WERI-Rb-1 (cell line): ENCODE measurements at regions not wholly inside any gene's neighbourhood (a gene's known extent, or its start where the extent isn't known, plus 50 kb on each side); places are given as distances from the start of the nearest gene placed in this dataset.

Source experiments
- DNase-seq: peaks from one replicate; pipeline ENCODE4 v3.0.0-alpha.2; 2020
- H3K27ac ChIP-seq: fragments of 250-450 bp; sonication (Bioruptor Pico); 2 replicates; pipeline ENCODE4 v1.5.1; 2020; ENCODE audit warnings: mild to moderate bottlenecking, moderate library complexity
- H3K27me3 ChIP-seq: fragments of 250-450 bp; sonication (Bioruptor Pico); 2 replicates; pipeline ENCODE4 v1.5.1; 2021; ENCODE audit warnings: mild to moderate bottlenecking, low read depth, moderate library complexity; ENCODE audit not compliant: insufficient read depth, severe bottlenecking
- H3K36me3 ChIP-seq: fragments of 250-450 bp; sonication (Bioruptor Pico); 2 replicates; pipeline ENCODE4 v1.5.1; 2020; ENCODE audit warnings: mild to moderate bottlenecking, moderate library complexity
- H3K4me3 ChIP-seq: 2 replicates; pipeline ENCODE4 v1.5.1; 2011; ENCODE audit warnings: low read depth, mild to moderate bottlenecking, control low read depth, low read length
- H3K9me3 ChIP-seq: fragments of 250-450 bp; sonication (Bioruptor Pico); 2 replicates; pipeline ENCODE4 v1.5.1; 2021; ENCODE audit warnings: mild to moderate bottlenecking, moderate library complexity; ENCODE audit not compliant: severe bottlenecking
- TF ChIP-seq, protein P1 (sequence below): IDR thresholded peaks from 2 replicates; pipeline ENCODE4 v1.5.1; 2011; ENCODE audit warnings: low read depth, mild to moderate bottlenecking, control low read depth, inconsistent platforms, low read length

DNA sequence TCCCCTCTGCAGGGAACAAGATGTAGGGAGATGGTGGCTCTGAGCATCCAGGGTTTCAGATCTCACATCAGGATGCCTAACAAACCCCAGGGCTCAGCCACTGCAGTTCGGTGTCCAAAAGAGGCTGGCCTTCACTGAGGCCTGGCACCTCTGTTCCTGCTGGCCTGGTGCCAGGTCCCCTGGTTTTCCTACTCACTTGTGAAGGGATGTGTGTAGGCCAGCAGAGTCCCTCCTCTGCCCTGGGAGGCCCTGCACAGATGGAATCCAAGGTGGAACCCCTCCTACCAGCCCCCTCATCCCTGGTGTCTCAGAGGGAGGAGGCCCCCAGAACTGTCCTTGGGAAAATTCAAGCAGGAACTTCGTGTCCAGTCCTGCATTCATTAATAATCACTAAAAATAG, 260.6 kb downstream of the CCSER2 start:
- no peak overlapping the region for H3K27ac ChIP-seq
- no peaks in the 10 kb centered on the region for H3K27me3 ChIP-seq
- H3K9me3 ChIP-seq = no peaks in the 10 kb centered on the region
- H3K4me3 ChIP-seq = no peak overlapping the region
- no peak for DNase-seq
- no peaks in the 10 kb centered on the region for H3K36me3 ChIP-seq
- TF ChIP-seq, protein P1, sequence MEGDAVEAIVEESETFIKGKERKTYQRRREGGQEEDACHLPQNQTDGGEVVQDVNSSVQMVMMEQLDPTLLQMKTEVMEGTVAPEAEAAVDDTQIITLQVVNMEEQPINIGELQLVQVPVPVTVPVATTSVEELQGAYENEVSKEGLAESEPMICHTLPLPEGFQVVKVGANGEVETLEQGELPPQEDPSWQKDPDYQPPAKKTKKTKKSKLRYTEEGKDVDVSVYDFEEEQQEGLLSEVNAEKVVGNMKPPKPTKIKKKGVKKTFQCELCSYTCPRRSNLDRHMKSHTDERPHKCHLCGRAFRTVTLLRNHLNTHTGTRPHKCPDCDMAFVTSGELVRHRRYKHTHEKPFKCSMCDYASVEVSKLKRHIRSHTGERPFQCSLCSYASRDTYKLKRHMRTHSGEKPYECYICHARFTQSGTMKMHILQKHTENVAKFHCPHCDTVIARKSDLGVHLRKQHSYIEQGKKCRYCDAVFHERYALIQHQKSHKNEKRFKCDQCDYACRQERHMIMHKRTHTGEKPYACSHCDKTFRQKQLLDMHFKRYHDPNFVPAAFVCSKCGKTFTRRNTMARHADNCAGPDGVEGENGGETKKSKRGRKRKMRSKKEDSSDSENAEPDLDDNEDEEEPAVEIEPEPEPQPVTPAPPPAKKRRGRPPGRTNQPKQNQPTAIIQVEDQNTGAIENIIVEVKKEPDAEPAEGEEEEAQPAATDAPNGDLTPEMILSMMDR = no peak

DNA sequence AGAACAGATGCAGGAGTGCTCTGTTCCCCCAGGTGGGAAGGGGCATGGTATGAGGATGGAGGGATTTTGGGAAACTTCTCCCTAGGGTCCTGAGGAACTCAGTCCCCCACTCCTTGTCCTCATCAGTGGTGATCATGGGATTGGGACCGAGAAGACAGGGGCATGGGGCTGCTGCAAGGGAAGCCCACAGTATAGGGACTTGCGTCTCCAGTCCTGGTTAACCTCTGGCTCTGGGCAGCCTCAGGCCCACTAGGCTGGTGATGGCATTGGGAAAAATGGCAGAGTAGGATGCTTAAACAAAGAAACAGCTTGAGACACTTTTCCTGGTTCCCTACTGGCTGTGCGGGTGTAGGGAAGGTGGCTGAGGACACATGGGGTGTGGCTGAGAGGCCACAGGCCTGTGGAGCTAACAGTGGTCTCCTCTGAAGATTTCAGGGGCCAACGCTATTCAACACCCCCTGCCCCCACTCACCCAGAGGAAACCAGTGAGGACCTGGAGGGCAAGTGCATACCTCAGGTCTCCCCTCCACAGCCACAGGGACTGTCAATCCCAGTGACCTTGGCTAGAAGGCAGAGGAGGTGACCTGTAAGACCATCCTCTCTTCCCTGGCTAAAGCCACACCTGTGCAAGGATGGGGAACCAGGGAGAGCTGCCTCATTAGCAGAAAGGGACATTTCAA, 261.3 kb downstream of the CCSER2 start:
- TF ChIP-seq, protein P1 = no peak
- no peak overlapping the region for H3K4me3 ChIP-seq
- DNase-seq = no peak
- H3K27me3 ChIP-seq = no peaks in the 10 kb centered on the region
- no peak overlapping the region for H3K27ac ChIP-seq
- no peaks in the 10 kb centered on the region for H3K36me3 ChIP-seq
- H3K9me3 ChIP-seq = no peaks in the 10 kb centered on the region

GRCh38 chr10:84590327-84591193, 262.2 kb downstream of the CCSER2 start:
- Histone ChIP-seq H3K4me3 (no peak overlapping the region), H3K27ac (no peak overlapping the region), H3K27me3 (no peaks in the 10 kb centered on the region), H3K36me3 (no peaks in the 10 kb centered on the region), H3K9me3 (no peaks in the 10 kb centered on the region)
- DNase-seq = no peak
- TF ChIP-seq, protein P1 = no peak

DNA sequence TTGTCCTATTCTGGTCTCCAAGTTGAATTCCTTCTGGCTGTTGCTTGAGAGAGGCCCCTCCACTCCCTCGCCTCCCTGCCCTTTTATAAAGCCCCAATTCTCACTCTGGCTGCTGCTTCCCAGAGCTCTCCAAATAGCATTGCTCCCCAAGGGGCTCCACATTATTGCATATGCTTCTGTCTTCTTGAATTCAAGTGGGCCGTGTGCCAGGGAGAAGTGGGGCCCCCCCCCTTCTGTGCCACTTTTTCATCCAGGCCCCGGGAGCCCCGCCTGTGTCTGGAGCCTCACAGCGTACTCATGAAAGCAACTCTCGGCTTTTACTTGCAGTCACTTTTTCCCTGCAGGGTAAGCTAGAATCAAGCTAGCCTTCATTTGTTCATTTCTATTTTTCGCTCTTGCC, 265.1 kb downstream of the CCSER2 start:
- H3K27me3 ChIP-seq = no peaks in the 10 kb centered on the region
- H3K9me3 ChIP-seq = no peaks in the 10 kb centered on the region
- DNase-seq = no peak
- H3K4me3 ChIP-seq = no peak overlapping the region
- no peak overlapping the region for H3K27ac ChIP-seq
- no peaks in the 10 kb centered on the region for H3K36me3 ChIP-seq
- TF ChIP-seq, protein P1 = no peak

DNA sequence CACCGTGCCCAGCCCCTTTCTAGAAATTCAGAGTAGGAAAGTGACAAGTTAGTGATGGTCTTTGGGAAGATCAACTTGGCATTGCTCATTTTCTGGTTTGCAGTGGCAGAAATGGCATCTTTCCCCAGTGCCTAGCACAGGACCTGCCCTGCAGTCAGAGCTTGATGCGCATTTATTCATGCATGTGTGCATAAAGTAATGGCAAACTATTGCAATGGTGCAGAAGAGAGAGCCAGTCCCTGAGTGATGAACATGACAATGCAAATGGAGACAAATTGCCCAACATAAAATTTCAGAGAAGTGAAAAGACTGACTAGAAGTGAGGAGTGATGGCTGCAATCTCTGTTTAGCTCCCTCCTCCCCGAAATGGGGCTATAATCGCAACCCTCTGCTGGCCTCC, 268.2 kb downstream of the CCSER2 start:
- no peak overlapping the region for H3K27ac ChIP-seq
- no peaks in the 10 kb centered on the region for H3K9me3 ChIP-seq
- no peak overlapping the region for H3K4me3 ChIP-seq
- no peak for DNase-seq
- no peaks in the 10 kb centered on the region for H3K36me3 ChIP-seq
- no peaks in the 10 kb centered on the region for H3K27me3 ChIP-seq
- TF ChIP-seq, protein P1 = no peak
